ENCODE measurements at regions not wholly inside any gene's neighbourhood (a gene's known extent, or its start where the extent isn't known, plus 50 kb on each side); places are given as distances from the start of the nearest gene placed in this dataset.

DNA sequence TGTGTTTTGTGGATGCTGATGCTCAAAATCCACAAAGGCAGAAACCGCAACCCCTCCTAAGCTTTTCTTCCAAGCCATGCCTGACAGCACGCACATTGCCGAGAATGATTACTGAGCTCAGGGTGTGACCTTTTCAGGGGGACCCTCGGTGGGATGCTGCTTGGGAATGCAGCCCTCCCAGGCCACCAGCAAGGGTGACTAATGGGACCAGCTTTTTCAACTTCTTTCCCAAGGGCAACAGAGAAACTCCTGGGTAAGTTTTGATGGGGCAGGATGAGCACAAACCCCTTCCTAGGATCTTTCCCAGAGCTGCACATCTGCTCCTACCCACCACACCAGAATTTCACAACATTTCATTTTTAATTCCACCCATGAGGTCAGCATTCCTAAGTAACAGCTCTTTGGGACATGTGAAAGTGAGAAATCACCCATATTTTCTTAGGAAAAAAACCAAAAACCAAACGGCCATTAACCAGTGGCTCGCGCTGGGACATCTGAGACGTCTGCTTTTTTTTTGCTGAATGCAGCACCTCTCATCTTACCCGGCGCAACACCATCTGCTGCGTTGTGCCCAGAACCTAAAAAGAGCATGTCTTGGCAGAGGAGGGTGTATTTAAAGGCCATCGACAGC is 119.0 kb downstream of the ARL4C start:
- Histone ChIP-seq H3K27me3 (ENCODE audit: insufficient read depth, poor library complexity, severe bottlenecking) (no peaks in the 10 kb centered on the region), H3K27ac (replicated peaks) (no peak overlapping the region), H3K4me3 (replicated peaks; ENCODE audit: insufficient read depth, low read length) (no peak overlapping the region)
- no peak for TF ChIP-seq SPI1 (IDR thresholded peaks at IDR 0.05; ENCODE audit: borderline replicate concordance, low read depth)
- TF ChIP-seq, protein P1, sequence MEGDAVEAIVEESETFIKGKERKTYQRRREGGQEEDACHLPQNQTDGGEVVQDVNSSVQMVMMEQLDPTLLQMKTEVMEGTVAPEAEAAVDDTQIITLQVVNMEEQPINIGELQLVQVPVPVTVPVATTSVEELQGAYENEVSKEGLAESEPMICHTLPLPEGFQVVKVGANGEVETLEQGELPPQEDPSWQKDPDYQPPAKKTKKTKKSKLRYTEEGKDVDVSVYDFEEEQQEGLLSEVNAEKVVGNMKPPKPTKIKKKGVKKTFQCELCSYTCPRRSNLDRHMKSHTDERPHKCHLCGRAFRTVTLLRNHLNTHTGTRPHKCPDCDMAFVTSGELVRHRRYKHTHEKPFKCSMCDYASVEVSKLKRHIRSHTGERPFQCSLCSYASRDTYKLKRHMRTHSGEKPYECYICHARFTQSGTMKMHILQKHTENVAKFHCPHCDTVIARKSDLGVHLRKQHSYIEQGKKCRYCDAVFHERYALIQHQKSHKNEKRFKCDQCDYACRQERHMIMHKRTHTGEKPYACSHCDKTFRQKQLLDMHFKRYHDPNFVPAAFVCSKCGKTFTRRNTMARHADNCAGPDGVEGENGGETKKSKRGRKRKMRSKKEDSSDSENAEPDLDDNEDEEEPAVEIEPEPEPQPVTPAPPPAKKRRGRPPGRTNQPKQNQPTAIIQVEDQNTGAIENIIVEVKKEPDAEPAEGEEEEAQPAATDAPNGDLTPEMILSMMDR (IDR thresholded peaks at IDR 0.05; ENCODE audit: insufficient read depth, low read length): no peak
- TF ChIP-seq, protein P2, sequence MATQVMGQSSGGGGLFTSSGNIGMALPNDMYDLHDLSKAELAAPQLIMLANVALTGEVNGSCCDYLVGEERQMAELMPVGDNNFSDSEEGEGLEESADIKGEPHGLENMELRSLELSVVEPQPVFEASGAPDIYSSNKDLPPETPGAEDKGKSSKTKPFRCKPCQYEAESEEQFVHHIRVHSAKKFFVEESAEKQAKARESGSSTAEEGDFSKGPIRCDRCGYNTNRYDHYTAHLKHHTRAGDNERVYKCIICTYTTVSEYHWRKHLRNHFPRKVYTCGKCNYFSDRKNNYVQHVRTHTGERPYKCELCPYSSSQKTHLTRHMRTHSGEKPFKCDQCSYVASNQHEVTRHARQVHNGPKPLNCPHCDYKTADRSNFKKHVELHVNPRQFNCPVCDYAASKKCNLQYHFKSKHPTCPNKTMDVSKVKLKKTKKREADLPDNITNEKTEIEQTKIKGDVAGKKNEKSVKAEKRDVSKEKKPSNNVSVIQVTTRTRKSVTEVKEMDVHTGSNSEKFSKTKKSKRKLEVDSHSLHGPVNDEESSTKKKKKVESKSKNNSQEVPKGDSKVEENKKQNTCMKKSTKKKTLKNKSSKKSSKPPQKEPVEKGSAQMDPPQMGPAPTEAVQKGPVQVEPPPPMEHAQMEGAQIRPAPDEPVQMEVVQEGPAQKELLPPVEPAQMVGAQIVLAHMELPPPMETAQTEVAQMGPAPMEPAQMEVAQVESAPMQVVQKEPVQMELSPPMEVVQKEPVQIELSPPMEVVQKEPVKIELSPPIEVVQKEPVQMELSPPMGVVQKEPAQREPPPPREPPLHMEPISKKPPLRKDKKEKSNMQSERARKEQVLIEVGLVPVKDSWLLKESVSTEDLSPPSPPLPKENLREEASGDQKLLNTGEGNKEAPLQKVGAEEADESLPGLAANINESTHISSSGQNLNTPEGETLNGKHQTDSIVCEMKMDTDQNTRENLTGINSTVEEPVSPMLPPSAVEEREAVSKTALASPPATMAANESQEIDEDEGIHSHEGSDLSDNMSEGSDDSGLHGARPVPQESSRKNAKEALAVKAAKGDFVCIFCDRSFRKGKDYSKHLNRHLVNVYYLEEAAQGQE (IDR thresholded peaks at IDR 0.05; ENCODE audit: insufficient replicate concordance, low read depth): no peak
- no peak for TF ChIP-seq GABPA (IDR thresholded peaks at IDR 0.05; ENCODE audit: low read depth)
- no peak for TF ChIP-seq POLR2AphosphoS5 (IDR thresholded peaks at IDR 0.05; ENCODE audit: low read depth)
- DNase-seq (ENCODE audit: low read depth in 1 of 2, low spot score in 1 of 2): no peak

DNA sequence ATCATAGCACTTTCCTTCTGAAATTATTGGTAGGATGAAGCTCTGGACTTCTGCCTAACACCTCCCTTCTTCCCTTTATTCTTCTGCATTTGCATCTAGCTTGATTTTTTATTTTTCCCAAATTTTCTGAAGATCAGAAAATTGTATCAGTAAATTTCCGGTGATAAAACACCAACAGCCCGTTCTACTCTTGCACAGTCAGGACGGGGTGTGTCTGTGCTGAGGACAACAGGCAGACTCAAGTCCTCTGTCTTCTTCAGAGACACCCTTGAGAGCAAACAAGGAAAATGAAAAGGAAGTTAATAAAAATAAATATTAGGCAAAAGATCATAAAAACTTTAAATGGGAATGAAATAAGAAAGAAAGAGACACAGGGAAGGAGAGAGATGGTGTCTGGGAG is 120.7 kb downstream of the ARL4C start:
- no peak for DNase-seq (ENCODE audit: low read depth in 1 of 2, low spot score in 1 of 2)
- Histone ChIP-seq H3K27ac (replicated peaks) (no peak overlapping the region), H3K4me3 (replicated peaks; ENCODE audit: insufficient read depth, low read length) (no peak overlapping the region), H3K27me3 (ENCODE audit: insufficient read depth, poor library complexity, severe bottlenecking) (no peaks in the 10 kb centered on the region)
- no peak for TF ChIP-seq SPI1 (IDR thresholded peaks at IDR 0.05; ENCODE audit: borderline replicate concordance, low read depth)
- no peak for TF ChIP-seq POLR2AphosphoS5 (IDR thresholded peaks at IDR 0.05; ENCODE audit: low read depth)
- TF ChIP-seq, protein P2 (IDR thresholded peaks at IDR 0.05; ENCODE audit: insufficient replicate concordance, low read depth): no peak
- TF ChIP-seq, protein P1 (IDR thresholded peaks at IDR 0.05; ENCODE audit: insufficient read depth, low read length): no peak
- TF ChIP-seq GABPA (IDR thresholded peaks at IDR 0.05; ENCODE audit: low read depth): no peak

DNA sequence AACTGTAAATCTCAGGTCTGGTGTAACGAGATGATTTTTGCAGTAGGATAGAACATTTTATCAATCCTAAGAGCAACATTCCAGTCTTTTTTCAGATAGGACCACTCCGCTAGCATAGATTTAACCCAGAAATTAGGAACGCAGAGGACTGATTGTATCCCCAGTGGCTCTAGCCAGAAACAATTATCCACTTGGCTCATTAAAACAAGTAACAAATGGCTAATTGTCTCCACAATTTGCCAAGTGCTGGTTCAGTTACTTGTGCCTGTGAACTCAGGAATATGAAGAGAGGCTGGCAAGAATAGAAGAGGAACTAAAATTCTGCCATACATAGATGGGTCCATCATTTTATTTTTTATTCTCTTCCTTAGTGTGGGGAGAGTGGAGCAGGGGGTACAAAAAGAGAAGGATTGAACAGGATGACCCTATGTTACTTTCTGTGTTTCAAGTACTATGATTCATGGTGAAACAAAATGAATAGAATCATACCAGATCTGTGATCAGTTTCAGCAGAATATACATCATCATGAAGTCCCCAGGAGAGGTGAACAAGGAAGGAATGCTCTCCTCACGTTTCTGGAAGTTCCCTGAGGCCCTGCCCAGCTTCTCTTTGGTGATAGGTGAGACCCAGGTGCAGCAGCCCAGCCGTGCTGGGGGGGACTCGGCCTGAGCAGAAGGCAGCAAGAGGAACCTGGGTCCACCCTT is 121.6 kb downstream of the ARL4C start:
- TF ChIP-seq, protein P1 (IDR thresholded peaks at IDR 0.05; ENCODE audit: insufficient read depth, low read length): no peak
- TF ChIP-seq, protein P2 (IDR thresholded peaks at IDR 0.05; ENCODE audit: insufficient replicate concordance, low read depth): no peak
- TF ChIP-seq GABPA (IDR thresholded peaks at IDR 0.05; ENCODE audit: low read depth): no peak
- no peak for TF ChIP-seq SPI1 (IDR thresholded peaks at IDR 0.05; ENCODE audit: borderline replicate concordance, low read depth)
- no peak for TF ChIP-seq POLR2AphosphoS5 (IDR thresholded peaks at IDR 0.05; ENCODE audit: low read depth)

More for the DNA sequence above, 121.6 kb downstream of the ARL4C start:
- no peak overlapping the region for H3K27ac ChIP-seq (replicated peaks)
- H3K27me3 ChIP-seq (ENCODE audit: insufficient read depth, poor library complexity, severe bottlenecking): no peaks in the 10 kb centered on the region
- DNase-seq (ENCODE audit: low read depth in 1 of 2, low spot score in 1 of 2): no peak
- no peak overlapping the region for H3K4me3 ChIP-seq (replicated peaks; ENCODE audit: insufficient read depth, low read length)
